HEK293 (cell line): ENCODE measurements at regions not wholly inside any gene's neighbourhood (a gene's known extent, or its start where the extent isn't known, plus 50 kb on each side); places are given as distances from the start of the nearest gene placed in this dataset.
"Not testable (repeated sequence)": the region's sequence is repeated elsewhere in the genome, so short reads cannot be mapped to it uniquely, and the experiment has no call there.

Experiments used
- CTCF ChIA-PET: fragments of 350-600 bp; formaldehyde crosslinking; extraction: SDS; loops from one replicate; lab custom pipeline; 2021; ENCODE audit warnings: antibody characterized with exemption; lab: Yijun Ruan, JAX
- POLR2A ChIA-PET: fragments of 300-600 bp; formaldehyde crosslinking; extraction: SDS; loops from one replicate; lab custom pipeline; 2020; ENCODE audit warnings: antibody characterized with exemption, inconsistent platforms; lab: Yijun Ruan, JAX
- H3K27ac ChIP-seq: fragments of 200-500 bp; sonication (Bioruptor generic); 2 replicates; pipeline ENCODE4 v1.5.1; 2014; ENCODE audit warnings: low read depth, low read length, control low read depth, inconsistent platforms; ENCODE audit errors: extremely low read depth
- H3K36me3 ChIP-seq, 2 experiments: fragments of 200-500 bp in 1 of 2; sonication (Bioruptor generic) in 1 of 2; 1 replicate in 1 of 2; 2 replicates in 1 of 2; pipeline ENCODE4 v1.5.1; 2014 to 2017; ENCODE audit warnings: inconsistent platforms in 2 of 2, low read length in 2 of 2; ENCODE audit not compliant: control insufficient read depth in 2 of 2, insufficient read depth in 1 of 2
- H3K4me1 ChIP-seq: fragments of 200-500 bp; sonication (Bioruptor generic); 2 replicates; pipeline ENCODE4 v1.5.1; 2014; ENCODE audit warnings: mild to moderate bottlenecking, low read length, inconsistent platforms; ENCODE audit not compliant: control insufficient read depth, insufficient read depth
- H3K4me3 ChIP-seq: 2 replicates; pipeline ENCODE4 v1.5.1; 2011; ENCODE audit warnings: low read depth, mild to moderate bottlenecking, control low read depth, low read length, moderate library complexity
- H3K9me3 ChIP-seq: fragments of 200-500 bp; sonication (Bioruptor generic); 2 replicates; pipeline ENCODE4 v1.5.1; 2014; ENCODE audit warnings: low read depth, low read length, inconsistent platforms; ENCODE audit not compliant: control insufficient read depth, insufficient read depth
- GLIS1 ChIP-seq: fragments of 450-650 bp; formaldehyde crosslinking; IDR thresholded peaks from 2 replicates; pipeline ENCODE4 v1.5.1; 2016; ENCODE audit warnings: missing biosample characterization, missing genetic modification characterization
- HOXC10 ChIP-seq: sonication (generic); formaldehyde crosslinking; IDR thresholded peaks from 2 replicates; pipeline ENCODE4 v1.8.1; 2023; ENCODE audit warnings: mild to moderate bottlenecking, missing genetic modification reagents
- PRDM1 ChIP-seq: fragments of 450-650 bp; formaldehyde crosslinking; IDR thresholded peaks from 2 replicates; pipeline ENCODE4; 2016; ENCODE audit warnings: missing biosample characterization, missing genetic modification characterization
- SP3 ChIP-seq: fragments of 450-650 bp; formaldehyde crosslinking; IDR thresholded peaks from 2 replicates; pipeline ENCODE4 v1.5.1; 2016; ENCODE audit warnings: missing biosample characterization, missing genetic modification characterization
- WT1 ChIP-seq: fragments of 450-650 bp; formaldehyde crosslinking; IDR thresholded peaks from 2 replicates; pipeline ENCODE4 v1.5.1; 2016; ENCODE audit warnings: missing biosample characterization, missing genetic modification characterization
- ZNF112 ChIP-seq: fragments of 450-650 bp; formaldehyde crosslinking; IDR thresholded peaks from 2 replicates; pipeline ENCODE4 v1.5.0; 2017; ENCODE audit warnings: missing biosample characterization, missing genetic modification characterization
- ZNF146 ChIP-seq: fragments of 450-650 bp; formaldehyde crosslinking; IDR thresholded peaks from 2 replicates; pipeline ENCODE4 v1.5.1; 2016; ENCODE audit warnings: missing biosample characterization, missing genetic modification characterization
- ZNF157 ChIP-seq: fragments of 450-650 bp; formaldehyde crosslinking; IDR thresholded peaks from 2 replicates; pipeline ENCODE4 v1.5.1; 2016; ENCODE audit warnings: missing biosample characterization, missing genetic modification characterization
- ZNF184 ChIP-seq: fragments of 450-650 bp; IDR thresholded peaks from 2 replicates; pipeline ENCODE4 v1.5.1; 2018; ENCODE audit warnings: missing biosample characterization, mild to moderate bottlenecking, missing genetic modification characterization
- ZNF223 ChIP-seq: fragments of 450-650 bp; formaldehyde crosslinking; IDR thresholded peaks from 2 replicates; pipeline ENCODE4 v1.5.1; 2016; ENCODE audit warnings: missing biosample characterization, missing genetic modification characterization
- ZNF391 ChIP-seq: fragments of 450-650 bp; formaldehyde crosslinking; IDR thresholded peaks from 2 replicates; pipeline ENCODE4 v1.5.1; 2016; ENCODE audit warnings: low read depth, missing biosample characterization, missing genetic modification characterization, borderline replicate concordance
- ZNF423 ChIP-seq: fragments of 450-650 bp; formaldehyde crosslinking; IDR thresholded peaks from 2 replicates; pipeline ENCODE4 v1.5.1; 2016; ENCODE audit warnings: missing biosample characterization, missing genetic modification characterization
- ZNF544 ChIP-seq: fragments of 450-650 bp; formaldehyde crosslinking; IDR thresholded peaks from 2 replicates; pipeline ENCODE4 v1.5.0; 2017; ENCODE audit warnings: missing biosample characterization, missing genetic modification characterization
- ZNF548 ChIP-seq: fragments of 450-650 bp; formaldehyde crosslinking; IDR thresholded peaks from 2 replicates; pipeline ENCODE4 v1.5.1; 2016; ENCODE audit warnings: missing biosample characterization, missing genetic modification characterization
- ZNF677 ChIP-seq: fragments of 450-650 bp; IDR thresholded peaks from 2 replicates; pipeline ENCODE4 v1.5.0; 2018; ENCODE audit warnings: missing biosample characterization, mild to moderate bottlenecking, missing genetic modification characterization, moderate library complexity
- ZNF701 ChIP-seq: fragments of 450-650 bp; formaldehyde crosslinking; IDR thresholded peaks from 2 replicates; pipeline ENCODE4 v1.5.1; 2016; ENCODE audit warnings: missing biosample characterization, missing genetic modification characterization
- ZSCAN18 ChIP-seq: fragments of 450-650 bp; formaldehyde crosslinking; IDR thresholded peaks from 2 replicates; pipeline ENCODE4 v1.5.1; 2016; ENCODE audit warnings: missing biosample characterization, missing genetic modification characterization
- TF ChIP-seq, protein P1 (sequence below): fragments of 450-650 bp; formaldehyde crosslinking; conservative IDR thresholded peaks from 2 replicates; pipeline ENCODE4 v1.5.1; 2016; ENCODE audit warnings: low read depth, missing biosample characterization, missing genetic modification characterization
- TF ChIP-seq, protein P2 (sequence below): fragments of 450-650 bp; formaldehyde crosslinking; IDR thresholded peaks from 2 replicates; pipeline ENCODE4 v1.5.1; 2016; ENCODE audit warnings: missing biosample characterization, missing genetic modification characterization

DNA sequence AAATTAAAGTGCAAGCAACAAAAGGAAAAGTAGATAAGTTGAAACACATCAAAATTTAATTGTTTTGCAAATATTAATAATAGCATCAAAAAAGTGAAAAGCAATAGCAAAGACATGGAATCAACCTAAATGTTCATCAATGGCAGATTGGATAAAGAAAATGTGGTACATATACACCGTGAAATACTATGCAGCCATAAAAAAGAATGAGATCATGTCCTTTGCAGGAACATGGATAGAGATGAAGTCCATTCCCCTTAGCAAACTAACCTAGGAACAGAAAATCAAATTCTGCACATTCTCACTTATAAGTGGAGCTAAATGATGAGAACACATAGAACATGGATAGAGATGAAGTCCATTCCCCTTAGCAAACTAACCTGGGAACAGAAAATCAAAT lies 67.2 kb upstream of the SMAD3 start:
- H3K27ac ChIP-seq, POLR2A ChIA-PET: not testable (repeated sequence)
- TF ChIP-seq ZNF146 = peak; percentile 91

DNA sequence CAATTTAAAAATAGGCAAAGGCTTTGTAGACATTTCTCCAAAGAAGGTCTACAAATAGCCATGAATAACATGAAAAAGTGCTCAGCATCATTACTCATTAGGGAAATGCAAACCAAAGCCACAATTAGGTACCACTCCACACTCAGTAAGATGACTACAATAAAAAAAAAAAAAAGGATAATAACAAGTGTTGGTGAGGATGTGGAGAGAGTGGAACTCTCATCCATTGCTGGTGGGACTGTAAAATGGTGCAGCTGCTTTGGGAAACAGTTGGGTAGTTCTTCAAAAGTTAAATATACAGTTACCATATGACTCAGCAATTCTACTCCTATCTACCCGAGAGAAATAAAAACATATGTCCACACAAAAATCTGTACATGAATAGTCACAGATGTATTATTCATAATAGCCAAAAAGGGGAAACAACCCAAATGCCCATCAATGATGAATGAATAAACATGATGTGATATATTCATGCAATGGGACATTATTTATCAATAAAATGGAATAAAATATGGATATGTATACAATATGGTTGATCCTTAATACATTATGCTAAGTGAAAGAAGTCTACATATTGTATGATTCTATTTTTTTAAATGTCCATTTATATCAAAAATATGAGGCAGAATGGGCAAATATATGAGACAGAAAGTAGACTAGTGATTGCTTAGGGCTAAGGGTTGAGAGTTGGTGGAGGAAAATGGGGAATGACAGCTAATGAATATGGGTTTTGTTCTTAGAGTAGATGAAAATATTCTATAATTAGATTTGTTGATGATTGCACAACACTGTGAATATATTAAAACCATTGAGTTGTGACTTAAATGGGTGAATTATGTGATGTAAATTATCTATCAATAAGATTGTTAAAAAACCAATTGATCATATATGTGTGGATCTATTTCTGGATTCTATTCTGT lies 66.1 kb upstream of the SMAD3 start:
- H3K36me3 ChIP-seq = no peaks in the 10 kb centered on the region
- CTCF ChIA-PET = interaction anchor here (0.6 kb wide), 1 partner anchor 817 kb away, joined by 4 read pairs; no protein-coding TSS in a partner anchor
- TF ChIP-seq PRDM1 (tag by site-specific recombination) (no peak), ZNF544 (tag by site-specific recombination) (no peak), ZNF184 (tag by site-specific recombination) (peak; percentile 97), WT1 (tag by site-specific recombination) (no peak), ZNF112 (tag by site-specific recombination) (no peak), ZNF677 (tag by site-specific recombination) (no peak), ZNF701 (tag by site-specific recombination) (no peak)
- TF ChIP-seq, all 188 proteins: peak for 1
- Histone ChIP-seq H3K4me3 (no peak overlapping the region), H3K4me1 (no peaks in the 10 kb centered on the region), H3K9me3 (no peaks in the 10 kb centered on the region), H3K27ac (no peak overlapping the region)
- POLR2A ChIA-PET = no interaction called here

More for the DNA sequence above, 67.2 kb upstream of the SMAD3 start:
- not testable (repeated sequence) for H3K4me1 ChIP-seq, H3K4me3 ChIP-seq, H3K9me3 ChIP-seq, H3K36me3 ChIP-seq
- CTCF ChIA-PET = interaction anchor here (0.6 kb wide), 1 partner anchor 818 kb away, joined by 4 read pairs; no protein-coding TSS in a partner anchor

DNA sequence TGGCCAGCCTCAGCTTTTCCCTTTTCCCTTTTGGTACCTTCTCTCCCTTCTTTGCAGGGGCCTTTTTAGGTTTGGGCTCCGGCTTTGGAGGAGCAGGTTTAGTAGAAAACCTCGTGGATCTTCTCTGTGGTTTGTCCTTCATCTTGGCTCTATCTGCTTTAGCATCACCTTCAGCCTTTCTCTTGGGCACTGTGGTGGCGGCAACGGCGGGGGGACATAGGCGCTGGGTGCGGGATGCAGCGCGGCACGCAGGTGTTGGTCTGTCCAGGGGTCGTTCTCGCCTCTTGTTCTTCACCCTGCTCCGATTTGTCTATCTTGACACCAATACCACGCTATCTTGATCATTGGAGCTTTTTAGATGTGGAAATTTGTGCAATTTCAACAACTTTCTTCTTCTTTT lies 64.5 kb upstream of the SMAD3 start:
- CTCF ChIA-PET = no interaction called here
- Histone ChIP-seq H3K36me3 (no peaks in the 10 kb centered on the region), H3K4me3 (no peak overlapping the region), H3K4me1 (no peaks in the 10 kb centered on the region), H3K27ac (no peak overlapping the region), H3K9me3 (no peaks in the 10 kb centered on the region)
- POLR2A ChIA-PET = interaction anchor here (0.7 to 1.1 kb wide), 2 partner anchors 9 to 29 kb away, joined by 3 to 4 read pairs; no protein-coding TSS in a partner anchor
- no peak for TF ChIP-seq GLIS1 (tag by site-specific recombination)

DNA sequence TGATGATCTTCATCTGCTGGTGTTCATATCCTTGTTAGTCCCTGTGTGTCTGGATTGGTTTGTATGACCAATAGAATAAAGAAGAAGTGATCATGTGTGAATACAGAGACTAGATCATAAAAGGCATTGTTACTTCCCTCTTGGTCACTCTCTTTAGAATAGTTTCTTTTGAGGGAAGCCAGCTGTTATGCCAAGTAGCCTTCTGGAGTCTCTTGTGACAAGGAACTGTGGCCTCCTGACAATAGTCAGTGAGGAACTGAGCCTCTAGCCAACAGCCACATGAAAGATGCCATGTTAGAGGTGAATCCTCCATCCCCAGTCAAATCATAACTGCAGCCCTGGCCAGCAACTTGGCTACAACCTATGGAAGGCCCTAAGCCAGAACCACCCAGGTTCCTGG lies 63.0 kb upstream of the SMAD3 start:
- Histone ChIP-seq H3K9me3 (no peaks in the 10 kb centered on the region), H3K4me3 (no peak overlapping the region), H3K4me1 (no peaks in the 10 kb centered on the region), H3K36me3 (no peaks in the 10 kb centered on the region), H3K27ac (no peak overlapping the region)
- POLR2A ChIA-PET = no interaction called here
- CTCF ChIA-PET = interaction anchor here (1.0 kb wide), 1 partner anchor 28 kb away, joined by 7 read pairs; no protein-coding TSS in a partner anchor
- TF ChIP-seq ZNF157 (tag by site-specific recombination) = no peak
- TF ChIP-seq, protein P1, sequence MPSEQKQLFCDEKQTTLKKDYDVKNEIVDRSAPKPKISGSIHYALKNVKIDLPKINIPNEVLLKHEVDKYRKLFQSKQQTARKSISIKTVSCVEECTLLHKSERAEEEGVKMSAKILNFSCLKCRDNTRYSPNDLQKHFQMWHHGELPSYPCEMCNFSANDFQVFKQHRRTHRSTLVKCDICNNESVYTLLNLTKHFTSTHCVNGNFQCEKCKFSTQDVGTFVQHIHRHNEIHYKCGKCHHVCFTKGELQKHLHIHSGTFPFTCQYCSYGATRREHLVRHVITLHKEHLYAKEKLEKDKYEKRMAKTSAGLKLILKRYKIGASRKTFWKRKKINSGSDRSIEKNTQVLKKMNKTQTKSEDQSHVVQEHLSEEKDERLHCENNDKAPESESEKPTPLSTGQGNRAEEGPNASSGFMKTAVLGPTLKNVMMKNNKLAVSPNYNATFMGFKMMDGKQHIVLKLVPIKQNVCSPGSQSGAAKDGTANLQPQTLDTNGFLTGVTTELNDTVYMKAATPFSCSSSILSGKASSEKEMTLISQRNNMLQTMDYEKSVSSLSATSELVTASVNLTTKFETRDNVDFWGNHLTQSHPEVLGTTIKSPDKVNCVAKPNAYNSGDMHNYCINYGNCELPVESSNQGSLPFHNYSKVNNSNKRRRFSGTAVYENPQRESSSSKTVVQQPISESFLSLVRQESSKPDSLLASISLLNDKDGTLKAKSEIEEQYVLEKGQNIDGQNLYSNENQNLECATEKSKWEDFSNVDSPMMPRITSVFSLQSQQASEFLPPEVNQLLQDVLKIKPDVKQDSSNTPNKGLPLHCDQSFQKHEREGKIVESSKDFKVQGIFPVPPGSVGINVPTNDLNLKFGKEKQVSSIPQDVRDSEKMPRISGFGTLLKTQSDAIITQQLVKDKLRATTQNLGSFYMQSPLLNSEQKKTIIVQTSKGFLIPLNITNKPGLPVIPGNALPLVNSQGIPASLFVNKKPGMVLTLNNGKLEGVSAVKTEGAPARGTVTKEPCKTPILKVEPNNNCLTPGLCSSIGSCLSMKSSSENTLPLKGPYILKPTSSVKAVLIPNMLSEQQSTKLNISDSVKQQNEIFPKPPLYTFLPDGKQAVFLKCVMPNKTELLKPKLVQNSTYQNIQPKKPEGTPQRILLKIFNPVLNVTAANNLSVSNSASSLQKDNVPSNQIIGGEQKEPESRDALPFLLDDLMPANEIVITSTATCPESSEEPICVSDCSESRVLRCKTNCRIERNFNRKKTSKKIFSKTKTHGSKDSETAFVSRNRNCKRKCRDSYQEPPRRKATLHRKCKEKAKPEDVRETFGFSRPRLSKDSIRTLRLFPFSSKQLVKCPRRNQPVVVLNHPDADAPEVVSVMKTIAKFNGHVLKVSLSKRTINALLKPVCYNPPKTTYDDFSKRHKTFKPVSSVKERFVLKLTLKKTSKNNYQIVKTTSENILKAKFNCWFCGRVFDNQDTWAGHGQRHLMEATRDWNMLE = no peak
- no peak for TF ChIP-seq ZSCAN18
- TF ChIP-seq HOXC10 (CRISPR knock-in tag) = no peak
- TF ChIP-seq, protein P2, sequence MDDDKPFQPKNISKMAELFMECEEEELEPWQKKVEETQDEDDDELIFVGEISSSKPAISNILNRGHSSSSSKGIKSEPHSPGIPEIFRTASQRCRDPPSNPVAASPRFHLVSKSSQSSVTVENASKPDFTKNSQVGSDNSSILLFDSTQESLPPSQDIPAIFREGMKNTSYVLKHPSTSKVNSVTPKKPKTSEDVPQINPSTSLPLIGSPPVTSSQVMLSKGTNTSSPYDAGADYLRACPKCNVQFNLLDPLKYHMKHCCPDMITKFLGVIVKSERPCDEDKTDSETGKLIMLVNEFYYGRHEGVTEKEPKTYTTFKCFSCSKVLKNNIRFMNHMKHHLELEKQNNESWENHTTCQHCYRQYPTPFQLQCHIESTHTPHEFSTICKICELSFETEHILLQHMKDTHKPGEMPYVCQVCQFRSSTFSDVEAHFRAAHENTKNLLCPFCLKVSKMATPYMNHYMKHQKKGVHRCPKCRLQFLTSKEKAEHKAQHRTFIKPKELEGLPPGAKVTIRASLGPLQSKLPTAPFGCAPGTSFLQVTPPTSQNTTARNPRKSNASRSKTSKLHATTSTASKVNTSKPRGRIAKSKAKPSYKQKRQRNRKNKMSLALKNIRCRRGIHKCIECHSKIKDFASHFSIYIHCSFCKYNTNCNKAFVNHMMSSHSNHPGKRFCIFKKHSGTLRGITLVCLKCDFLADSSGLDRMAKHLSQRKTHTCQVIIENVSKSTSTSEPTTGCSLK (tag by site-specific recombination) = no peak
- TF ChIP-seq ZNF391 (tag by site-specific recombination) = no peak
- no peak for TF ChIP-seq ZNF423 (tag by site-specific recombination)
- TF ChIP-seq ZNF223 = no peak
- no peak for TF ChIP-seq SP3 (tag by site-specific recombination)
- TF ChIP-seq ZNF548 = no peak
